H1 (cell line): ENCODE measurements at regions not wholly inside any gene's neighbourhood (a gene's known extent, or its start where the extent isn't known, plus 50 kb on each side); places are given as distances from the start of the nearest gene placed in this dataset.

Experiments
- CBX5 ChIP-seq: fragments of 300-800, 300-1000 bp; sonication (generic); IDR thresholded peaks from 2 replicates; pipeline ENCODE4 v1.7.1; 2016; ENCODE audit warnings: antibody characterized with exemption, low read length, low read depth
- CEBPB ChIP-seq: IDR thresholded peaks from 2 replicates; pipeline ENCODE4 v1.6.1; 2012; ENCODE audit warnings: low read depth, low read length
- EGR1 ChIP-seq: IDR thresholded peaks from 2 replicates; pipeline ENCODE4 v1.6.1; 2011; ENCODE audit warnings: low read depth, low read length, borderline replicate concordance
- EZH2 ChIP-seq: fragments of 200-600 bp; sonication (generic); IDR thresholded peaks from 2 replicates; pipeline ENCODE4 v1.7.1; 2012; ENCODE audit warnings: low read depth, mild to moderate bottlenecking, moderate library complexity, low read length, inconsistent platforms; ENCODE audit not compliant: severe bottlenecking
- HDAC2 ChIP-seq, 2 experiments: fragments of 300-600 bp in 1 of 2; sonication (generic) in 1 of 2; IDR thresholded peaks; 2 replicates each; pipeline ENCODE4 v1.6.1; 2011 to 2012; ENCODE audit warnings: low read depth in 2 of 2, low read length in 2 of 2, mild to moderate bottlenecking in 2 of 2, moderate library complexity in 2 of 2, borderline replicate concordance in 1 of 2, inconsistent platforms in 1 of 2
- MAFK ChIP-seq: IDR thresholded peaks from 2 replicates; pipeline ENCODE4 v1.6.1; 2012; ENCODE audit warnings: low read depth, mild to moderate bottlenecking, improper control_type of control experiment, low read length
- POLR2AphosphoS5 ChIP-seq: IDR thresholded peaks from 2 replicates; pipeline ENCODE4 v1.6.1; 2011; ENCODE audit warnings: low read depth, low read length
- SAP30 ChIP-seq: fragments of 300-600 bp; sonication (generic); IDR thresholded peaks from 2 replicates; pipeline ENCODE4 v1.7.1; 2012; ENCODE audit warnings: low read length, moderate library complexity, mild to moderate bottlenecking, inconsistent platforms; ENCODE audit not compliant: insufficient read depth, insufficient replicate concordance
- SP1 ChIP-seq: IDR thresholded peaks from 2 replicates; pipeline ENCODE4 v1.6.1; 2011; ENCODE audit warnings: low read depth, low read length
- SUZ12 ChIP-seq: fragments of 200-600 bp; sonication (generic); IDR thresholded peaks from 2 replicates; pipeline ENCODE4 v1.6.1; 2012; ENCODE audit warnings: mild to moderate bottlenecking, inconsistent platforms, low read length, moderate library complexity, mixed read lengths
- TAF7 ChIP-seq: optimal IDR thresholded peaks from 2 replicates; pipeline ENCODE3; 2011; ENCODE audit warnings: low read depth, mild to moderate bottlenecking, inconsistent platforms, low read length, moderate library complexity, borderline replicate concordance
- USF2 ChIP-seq: IDR thresholded peaks from 2 replicates; pipeline ENCODE4 v1.6.1; 2011; ENCODE audit warnings: low read length, improper control_type of control experiment
- TF ChIP-seq, protein P1 (sequence below), 3 experiments: IDR thresholded peaks; 1 replicate in 2 of 3; 2 replicates in 1 of 3; pipeline versions ENCODE4 v1.5.1 to v1.6.1; 2011; ENCODE audit warnings: low read length in 3 of 3, mild to moderate bottlenecking in 3 of 3, inconsistent platforms in 2 of 3, low read depth in 1 of 3, moderate library complexity in 1 of 3; ENCODE audit not compliant: insufficient read depth in 1 of 3; ENCODE audit errors: control extremely low read depth in 1 of 3

DNA sequence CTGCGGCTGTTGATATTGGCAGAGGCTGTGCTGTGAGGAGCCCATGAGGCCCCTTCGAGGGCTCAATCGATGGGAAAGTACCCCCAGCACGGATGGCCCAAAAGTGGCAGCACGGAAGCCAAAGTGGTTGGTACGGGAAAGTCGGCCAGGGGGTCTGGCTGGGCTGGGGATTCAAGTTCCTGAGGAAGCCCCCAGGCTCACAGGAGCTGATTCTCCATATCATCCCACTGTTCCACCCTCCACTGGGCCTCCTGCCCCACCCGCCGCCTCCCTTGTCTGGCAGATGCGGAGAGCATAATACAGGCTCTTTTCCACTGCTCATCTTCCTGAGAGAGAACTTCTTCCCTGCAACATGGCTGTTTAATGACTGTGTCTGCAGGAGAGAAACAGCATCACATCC, 217.8 kb upstream of the CST7 start:
- TF ChIP-seq SAP30 (no peak), CBX5 (no peak), CEBPB (no peak), MAFK (no peak), EGR1 (no peak), POLR2AphosphoS5 (no peak), SP1 (no peak), EZH2 (no peak), TAF7 (no peak), SUZ12 (no peak), USF2 (no peak), HDAC2 (IDR thresholded peaks at IDR 0.05; ENCODE audit: borderline replicate concordance in 1 of 2, low read depth in 2 of 2, low read length in 2 of 2) (no peak)
- TF ChIP-seq, protein P1, sequence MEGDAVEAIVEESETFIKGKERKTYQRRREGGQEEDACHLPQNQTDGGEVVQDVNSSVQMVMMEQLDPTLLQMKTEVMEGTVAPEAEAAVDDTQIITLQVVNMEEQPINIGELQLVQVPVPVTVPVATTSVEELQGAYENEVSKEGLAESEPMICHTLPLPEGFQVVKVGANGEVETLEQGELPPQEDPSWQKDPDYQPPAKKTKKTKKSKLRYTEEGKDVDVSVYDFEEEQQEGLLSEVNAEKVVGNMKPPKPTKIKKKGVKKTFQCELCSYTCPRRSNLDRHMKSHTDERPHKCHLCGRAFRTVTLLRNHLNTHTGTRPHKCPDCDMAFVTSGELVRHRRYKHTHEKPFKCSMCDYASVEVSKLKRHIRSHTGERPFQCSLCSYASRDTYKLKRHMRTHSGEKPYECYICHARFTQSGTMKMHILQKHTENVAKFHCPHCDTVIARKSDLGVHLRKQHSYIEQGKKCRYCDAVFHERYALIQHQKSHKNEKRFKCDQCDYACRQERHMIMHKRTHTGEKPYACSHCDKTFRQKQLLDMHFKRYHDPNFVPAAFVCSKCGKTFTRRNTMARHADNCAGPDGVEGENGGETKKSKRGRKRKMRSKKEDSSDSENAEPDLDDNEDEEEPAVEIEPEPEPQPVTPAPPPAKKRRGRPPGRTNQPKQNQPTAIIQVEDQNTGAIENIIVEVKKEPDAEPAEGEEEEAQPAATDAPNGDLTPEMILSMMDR (IDR thresholded peaks at IDR 0.05; ENCODE audit: control extremely low read depth in 1 of 3, insufficient read depth in 1 of 3, low read depth in 1 of 3, low read length in 3 of 3): no peak
